ENCODE measurements at regions not wholly inside any gene's neighbourhood (a gene's known extent, or its start where the extent isn't known, plus 50 kb on each side); places are given as distances from the start of the nearest gene placed in this dataset.

DNA sequence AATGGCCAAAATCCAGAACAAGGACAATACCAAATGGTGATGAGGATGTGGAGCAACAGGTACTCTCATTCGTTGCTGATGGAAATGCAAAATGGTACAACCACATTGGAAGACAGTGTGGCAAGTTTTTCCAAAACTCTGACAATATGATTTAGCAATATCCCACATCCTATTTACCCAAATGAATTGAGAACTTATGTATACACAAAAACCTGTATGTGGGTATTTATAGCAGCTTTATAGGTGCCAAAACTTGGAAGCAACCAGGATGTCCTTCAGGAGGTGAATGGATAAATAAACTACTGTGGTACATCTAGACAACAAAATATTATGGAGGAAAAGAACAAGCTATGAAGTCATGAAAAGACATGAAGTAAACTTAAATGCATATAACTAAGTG is 156.5 kb downstream of the TFAP2A start:
- Histone ChIP-seq H3K4me1 (no peaks in the 10 kb centered on the region), H3K27ac (no peak overlapping the region), H3K4me3 (no peak overlapping the region), H3K9me3 (peaks cover 0 to 13% (median 0%) of the 10 kb centered on the region in 8 donors), H3K27me3 (replicated peaks in 1 of 7) (no peaks in the 10 kb centered on the region), H3K36me3 (no peaks in the 10 kb centered on the region)
- intact Hi-C loops (cut with DNase I; ENCODE audit: low total_unique reads), result no loop called here
- 61 to 87% (median 68%) methylated on average over 1 of the region's 1 CpG for WGBS, 5 donors
- TF ChIP-seq, protein P1, sequence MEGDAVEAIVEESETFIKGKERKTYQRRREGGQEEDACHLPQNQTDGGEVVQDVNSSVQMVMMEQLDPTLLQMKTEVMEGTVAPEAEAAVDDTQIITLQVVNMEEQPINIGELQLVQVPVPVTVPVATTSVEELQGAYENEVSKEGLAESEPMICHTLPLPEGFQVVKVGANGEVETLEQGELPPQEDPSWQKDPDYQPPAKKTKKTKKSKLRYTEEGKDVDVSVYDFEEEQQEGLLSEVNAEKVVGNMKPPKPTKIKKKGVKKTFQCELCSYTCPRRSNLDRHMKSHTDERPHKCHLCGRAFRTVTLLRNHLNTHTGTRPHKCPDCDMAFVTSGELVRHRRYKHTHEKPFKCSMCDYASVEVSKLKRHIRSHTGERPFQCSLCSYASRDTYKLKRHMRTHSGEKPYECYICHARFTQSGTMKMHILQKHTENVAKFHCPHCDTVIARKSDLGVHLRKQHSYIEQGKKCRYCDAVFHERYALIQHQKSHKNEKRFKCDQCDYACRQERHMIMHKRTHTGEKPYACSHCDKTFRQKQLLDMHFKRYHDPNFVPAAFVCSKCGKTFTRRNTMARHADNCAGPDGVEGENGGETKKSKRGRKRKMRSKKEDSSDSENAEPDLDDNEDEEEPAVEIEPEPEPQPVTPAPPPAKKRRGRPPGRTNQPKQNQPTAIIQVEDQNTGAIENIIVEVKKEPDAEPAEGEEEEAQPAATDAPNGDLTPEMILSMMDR (IDR thresholded peaks at IDR 0.05 in 8 of 11, conservative IDR thresholded peaks at IDR 0.05 in 3 of 11), result no peak
- TF ChIP-seq POLR2AphosphoS5 (IDR thresholded peaks at IDR 0.05) (no peak), POLR2A (IDR thresholded peaks at IDR 0.05) (no peak)
- DNase-seq, result no peak

GRCh38 chr6:10256113-10256690 is 158.7 kb downstream of the TFAP2A start:
- Histone ChIP-seq H3K4me1 (no peaks in the 10 kb centered on the region), H3K4me3 (no peak overlapping the region), H3K36me3 (no peaks in the 10 kb centered on the region), H3K9me3 (peaks cover 0 to 13% (median 0%) of the 10 kb centered on the region in 8 donors), H3K27me3 (replicated peaks in 1 of 7) (peaks cover 0 to 4% (median 0%) of the 10 kb centered on the region in 7 donors), H3K27ac (no peak overlapping the region)
- no peak for DNase-seq
- intact Hi-C loops (cut with DNase I; ENCODE audit: low total_unique reads), result no loop called here
- 79 to 95% (median 87%) methylated on average over 3 of the region's 3 CpGs for WGBS, 5 donors
- TF ChIP-seq POLR2AphosphoS5 (IDR thresholded peaks at IDR 0.05) (no peak), POLR2A (IDR thresholded peaks at IDR 0.05) (no peak)
- TF ChIP-seq, protein P1 (IDR thresholded peaks at IDR 0.05 in 8 of 11, conservative IDR thresholded peaks at IDR 0.05 in 3 of 11), result no peak

GRCh38 chr6:10250655-10251220 is 164.1 kb downstream of the TFAP2A start:
- Histone ChIP-seq H3K9me3 (no peaks in the 10 kb centered on the region), H3K4me1 (no peaks in the 10 kb centered on the region), H3K27me3 (replicated peaks in 1 of 7) (peaks cover 0 to 4% (median 0%) of the 10 kb centered on the region in 7 donors), H3K36me3 (no peaks in the 10 kb centered on the region), H3K27ac (no peak overlapping the region), H3K4me3 (no peak overlapping the region)
- DNase-seq, result no peak
- WGBS, 5 donors, result 70 to 81% (median 76%) methylated on average over 4 of the region's 4 CpGs
- intact Hi-C loops (cut with DNase I; ENCODE audit: low total_unique reads), result no loop called here
- TF ChIP-seq POLR2AphosphoS5 (IDR thresholded peaks at IDR 0.05) (no peak), POLR2A (IDR thresholded peaks at IDR 0.05) (no peak)
- TF ChIP-seq, protein P1 (IDR thresholded peaks at IDR 0.05 in 8 of 11, conservative IDR thresholded peaks at IDR 0.05 in 3 of 11), result no peak

DNA sequence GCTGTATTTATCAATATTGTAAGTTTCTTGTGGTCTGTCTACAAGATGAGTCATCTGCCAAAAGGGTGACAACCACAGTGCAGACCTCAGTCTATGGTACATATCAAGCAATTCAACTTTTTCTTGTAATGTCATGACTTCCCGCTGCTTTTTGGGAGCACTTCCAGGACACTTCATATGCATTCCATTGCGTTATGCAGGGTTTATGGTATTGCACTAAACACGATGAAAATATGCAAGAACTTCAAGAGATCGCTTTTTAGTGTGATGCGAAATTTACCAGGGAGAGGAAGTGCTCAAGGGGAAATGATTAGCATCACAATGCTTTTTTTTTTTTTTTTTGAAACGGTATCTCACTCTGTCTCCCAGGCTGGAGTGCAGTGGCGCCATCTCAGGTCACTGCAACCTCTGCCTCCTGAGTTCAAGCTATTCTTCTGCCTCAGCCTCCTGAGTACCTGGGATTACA is 166.5 kb downstream of the TFAP2A start:
- no peak overlapping the region for H3K27ac ChIP-seq
- no peak for DNase-seq
- H3K36me3 ChIP-seq, result no peaks in the 10 kb centered on the region
- no peaks in the 10 kb centered on the region for H3K4me1 ChIP-seq
- peaks cover 0 to 4% (median 0%) of the 10 kb centered on the region in 7 donors for H3K27me3 ChIP-seq (replicated peaks in 1 of 7)
- TF ChIP-seq POLR2A (IDR thresholded peaks at IDR 0.05), result no peak
- TF ChIP-seq, protein P1 (IDR thresholded peaks at IDR 0.05 in 8 of 11, conservative IDR thresholded peaks at IDR 0.05 in 3 of 11), result no peak
- TF ChIP-seq POLR2AphosphoS5 (IDR thresholded peaks at IDR 0.05), result no peak
- H3K4me3 ChIP-seq, result no peak overlapping the region
- WGBS, 5 donors, result 53 to 72% (median 61%) methylated on average over 7 of the region's 7 CpGs
- intact Hi-C loops (cut with DNase I; ENCODE audit: low total_unique reads), result no loop called here
- H3K9me3 ChIP-seq, result no peaks in the 10 kb centered on the region

Measured in spleen (tissue), 11 donors.